DND-41 (cell line): ENCODE measurements at regions not wholly inside any gene's neighbourhood (a gene's known extent, or its start where the extent isn't known, plus 50 kb on each side); places are given as distances from the start of the nearest gene placed in this dataset.

Experiments used
- EZH2 ChIP-seq: IDR thresholded peaks from 3 replicates; pipeline ENCODE4 v1.6.1; 2012; ENCODE audit warnings: borderline replicate concordance, low read depth, mild to moderate bottlenecking, moderate library complexity, low read length, inconsistent platforms; ENCODE audit not compliant: severe bottlenecking
- TF ChIP-seq, protein P1 (sequence below): IDR thresholded peaks from 2 replicates; pipeline ENCODE4 v1.5.1; 2012; ENCODE audit warnings: borderline replicate concordance, low read length, moderate library complexity, mild to moderate bottlenecking; ENCODE audit not compliant: poor library complexity, severe bottlenecking; ENCODE audit errors: extremely low read depth

DNA sequence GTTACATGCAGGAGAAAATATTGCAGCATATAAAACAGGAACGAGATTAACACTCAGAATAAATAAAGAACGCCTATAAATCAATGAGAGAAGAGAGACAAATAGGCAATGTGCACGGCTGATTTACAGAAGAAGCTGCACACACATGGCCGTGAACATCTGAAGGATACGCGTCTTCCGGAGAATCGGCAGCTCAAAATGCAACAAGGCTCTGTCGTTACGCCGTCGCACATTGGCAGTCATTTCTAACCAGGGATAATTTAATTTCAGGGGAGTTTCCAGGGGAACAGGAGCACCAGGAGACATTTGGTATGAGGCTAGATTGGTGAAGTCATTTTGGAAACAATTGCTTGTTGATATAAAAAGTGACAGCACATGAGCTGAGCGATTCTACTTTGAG is 745.2 kb downstream of the BRD1 start:
- TF ChIP-seq, protein P1, sequence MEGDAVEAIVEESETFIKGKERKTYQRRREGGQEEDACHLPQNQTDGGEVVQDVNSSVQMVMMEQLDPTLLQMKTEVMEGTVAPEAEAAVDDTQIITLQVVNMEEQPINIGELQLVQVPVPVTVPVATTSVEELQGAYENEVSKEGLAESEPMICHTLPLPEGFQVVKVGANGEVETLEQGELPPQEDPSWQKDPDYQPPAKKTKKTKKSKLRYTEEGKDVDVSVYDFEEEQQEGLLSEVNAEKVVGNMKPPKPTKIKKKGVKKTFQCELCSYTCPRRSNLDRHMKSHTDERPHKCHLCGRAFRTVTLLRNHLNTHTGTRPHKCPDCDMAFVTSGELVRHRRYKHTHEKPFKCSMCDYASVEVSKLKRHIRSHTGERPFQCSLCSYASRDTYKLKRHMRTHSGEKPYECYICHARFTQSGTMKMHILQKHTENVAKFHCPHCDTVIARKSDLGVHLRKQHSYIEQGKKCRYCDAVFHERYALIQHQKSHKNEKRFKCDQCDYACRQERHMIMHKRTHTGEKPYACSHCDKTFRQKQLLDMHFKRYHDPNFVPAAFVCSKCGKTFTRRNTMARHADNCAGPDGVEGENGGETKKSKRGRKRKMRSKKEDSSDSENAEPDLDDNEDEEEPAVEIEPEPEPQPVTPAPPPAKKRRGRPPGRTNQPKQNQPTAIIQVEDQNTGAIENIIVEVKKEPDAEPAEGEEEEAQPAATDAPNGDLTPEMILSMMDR = no peak
- TF ChIP-seq EZH2 = no peak
